ENCODE measurements at regions not wholly inside any gene's neighbourhood (a gene's known extent, or its start where the extent isn't known, plus 50 kb on each side); places are given as distances from the start of the nearest gene placed in this dataset.

DNA sequence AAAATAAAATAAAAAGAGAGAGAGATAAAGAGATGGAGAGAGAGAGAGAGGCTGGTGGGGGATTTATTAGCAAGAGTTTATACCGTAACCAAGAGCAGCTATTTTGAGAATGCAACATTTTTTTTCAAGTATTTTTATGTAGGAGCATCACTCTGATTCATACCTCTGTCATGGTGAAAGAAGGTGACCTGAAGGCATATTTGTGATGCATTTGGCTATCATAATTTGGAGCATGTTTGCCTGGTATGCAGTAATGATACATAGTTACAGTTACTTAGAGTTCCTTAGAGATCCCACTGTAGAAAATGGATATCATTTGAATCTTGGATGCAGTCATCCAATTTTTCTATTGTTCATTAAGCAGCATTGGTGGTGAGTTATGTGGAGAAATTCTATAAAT is 1472.4 kb downstream of the SI start:
- TF ChIP-seq, protein P1, sequence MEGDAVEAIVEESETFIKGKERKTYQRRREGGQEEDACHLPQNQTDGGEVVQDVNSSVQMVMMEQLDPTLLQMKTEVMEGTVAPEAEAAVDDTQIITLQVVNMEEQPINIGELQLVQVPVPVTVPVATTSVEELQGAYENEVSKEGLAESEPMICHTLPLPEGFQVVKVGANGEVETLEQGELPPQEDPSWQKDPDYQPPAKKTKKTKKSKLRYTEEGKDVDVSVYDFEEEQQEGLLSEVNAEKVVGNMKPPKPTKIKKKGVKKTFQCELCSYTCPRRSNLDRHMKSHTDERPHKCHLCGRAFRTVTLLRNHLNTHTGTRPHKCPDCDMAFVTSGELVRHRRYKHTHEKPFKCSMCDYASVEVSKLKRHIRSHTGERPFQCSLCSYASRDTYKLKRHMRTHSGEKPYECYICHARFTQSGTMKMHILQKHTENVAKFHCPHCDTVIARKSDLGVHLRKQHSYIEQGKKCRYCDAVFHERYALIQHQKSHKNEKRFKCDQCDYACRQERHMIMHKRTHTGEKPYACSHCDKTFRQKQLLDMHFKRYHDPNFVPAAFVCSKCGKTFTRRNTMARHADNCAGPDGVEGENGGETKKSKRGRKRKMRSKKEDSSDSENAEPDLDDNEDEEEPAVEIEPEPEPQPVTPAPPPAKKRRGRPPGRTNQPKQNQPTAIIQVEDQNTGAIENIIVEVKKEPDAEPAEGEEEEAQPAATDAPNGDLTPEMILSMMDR (IDR thresholded peaks at IDR 0.05) = no peak
- TF ChIP-seq POLR2A (IDR thresholded peaks at IDR 0.05; ENCODE audit: low read depth) = no peak
- no peak for TF ChIP-seq POLR2AphosphoS5 (IDR thresholded peaks at IDR 0.05)
- TF ChIP-seq EP300 (IDR thresholded peaks at IDR 0.05) = no peak
